Adrenal gland (tissue), 5 donors: ENCODE measurements at regions not wholly inside any gene's neighbourhood (a gene's known extent, or its start where the extent isn't known, plus 50 kb on each side); places are given as distances from the start of the nearest gene placed in this dataset.

Source experiments
- POLR2A ChIP-seq, 2 donors: fragments of 450-650 bp; IDR thresholded peaks; one replicate each; pipeline ENCODE4 v1.6.1; 2017; ENCODE audit warnings: antibody characterized with exemption in 2 of 2, mild to moderate bottlenecking in 2 of 2, moderate library complexity in 1 of 2
- TF ChIP-seq, protein P1 (sequence below), 6 experiments: fragments of 450-650 bp in 4 of 6; fragments of 200-600 bp in 2 of 6; sonication (generic) in 1 of 6; IDR thresholded peaks; 1 replicate in 5 of 6; 2 replicates in 1 of 6; pipeline versions ENCODE4 v1.5.1 to v1.8.0; 2016 to 2021; ENCODE audit warnings: antibody characterized with exemption in 6 of 6, mild to moderate bottlenecking in 2 of 6, moderate library complexity in 1 of 6
- donor health status: DM: no; HTN: no; CAD: no.

DNA sequence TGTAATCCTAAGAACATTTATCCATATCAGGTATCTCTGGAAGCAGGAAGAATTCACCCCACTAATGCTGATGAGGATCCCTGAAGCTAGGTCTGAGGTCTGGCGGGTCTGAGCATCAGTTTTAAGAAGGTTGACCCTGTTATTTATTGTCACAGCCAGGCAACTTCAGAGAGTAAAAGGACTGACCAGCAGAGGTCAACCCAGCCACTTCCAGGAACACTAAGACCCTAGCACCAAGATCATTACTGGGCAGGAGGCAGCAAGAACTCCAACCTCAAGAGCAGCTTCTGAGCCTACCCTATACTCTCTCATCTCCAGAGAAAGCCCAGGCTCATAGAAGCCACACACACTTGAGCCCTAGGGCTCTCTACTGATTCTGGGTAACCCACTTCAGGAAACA is 901.4 kb downstream of the DCDC2C start:
- TF ChIP-seq, protein P1, sequence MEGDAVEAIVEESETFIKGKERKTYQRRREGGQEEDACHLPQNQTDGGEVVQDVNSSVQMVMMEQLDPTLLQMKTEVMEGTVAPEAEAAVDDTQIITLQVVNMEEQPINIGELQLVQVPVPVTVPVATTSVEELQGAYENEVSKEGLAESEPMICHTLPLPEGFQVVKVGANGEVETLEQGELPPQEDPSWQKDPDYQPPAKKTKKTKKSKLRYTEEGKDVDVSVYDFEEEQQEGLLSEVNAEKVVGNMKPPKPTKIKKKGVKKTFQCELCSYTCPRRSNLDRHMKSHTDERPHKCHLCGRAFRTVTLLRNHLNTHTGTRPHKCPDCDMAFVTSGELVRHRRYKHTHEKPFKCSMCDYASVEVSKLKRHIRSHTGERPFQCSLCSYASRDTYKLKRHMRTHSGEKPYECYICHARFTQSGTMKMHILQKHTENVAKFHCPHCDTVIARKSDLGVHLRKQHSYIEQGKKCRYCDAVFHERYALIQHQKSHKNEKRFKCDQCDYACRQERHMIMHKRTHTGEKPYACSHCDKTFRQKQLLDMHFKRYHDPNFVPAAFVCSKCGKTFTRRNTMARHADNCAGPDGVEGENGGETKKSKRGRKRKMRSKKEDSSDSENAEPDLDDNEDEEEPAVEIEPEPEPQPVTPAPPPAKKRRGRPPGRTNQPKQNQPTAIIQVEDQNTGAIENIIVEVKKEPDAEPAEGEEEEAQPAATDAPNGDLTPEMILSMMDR (IDR thresholded peaks at IDR 0.05): no peak
- no peak for TF ChIP-seq POLR2A (IDR thresholded peaks at IDR 0.05)
